HepG2 (cell line): ENCODE measurements at regions not wholly inside any gene's neighbourhood (a gene's known extent, or its start where the extent isn't known, plus 50 kb on each side); places are given as distances from the start of the nearest gene placed in this dataset.

ENCODE experiments used
- ATAC-seq: fragments of 200-7000 bp; cut with Tn5 transposase; 3 replicates; pipeline ENCODE4 v1.9.1; 2020; ENCODE audit warnings: mild to moderate bottlenecking, moderate library complexity
- BruUV-seq: library from RNA; stranded (reverse); fragments of 400-500 nt; replicated peaks from 2 replicates; lab custom pipeline; 2021; lab: Mats Ljungman, UMichigan
- CTCF ChIA-PET: fragments of 300-600 bp; formaldehyde crosslinking; extraction: SDS; loops from one replicate; lab custom pipeline; 2021; ENCODE audit warnings: low total read pairs, inconsistent platforms, low intra/inter-chr PET ratio; lab: Yijun Ruan, JAX
- POLR2A ChIA-PET: fragments of 350-600 bp; sonication (Branson Sonifier 250); formaldehyde crosslinking; loops from one replicate; lab custom pipeline; 2020; ENCODE audit warnings: antibody characterized with exemption, inconsistent platforms; lab: Yijun Ruan, JAX
- DNase-seq: peaks from one replicate; pipeline ENCODE4 v3.0.0-alpha.2; 2015; ENCODE audit warnings: low spot score
- FAIRE-seq: peaks from 3 replicates; lab custom pipeline; 2011; peaks lifted over from hg19 to GRCh38; lab: Jason Lieb, UNC
- H2AFZ ChIP-seq: one replicate; pipeline ENCODE4 v1.6.1; 2011; ENCODE audit warnings: low read length, inconsistent platforms
- H3K27ac ChIP-seq: fragments of 300-600 bp; 3 replicates; pipeline ENCODE4 v1.8.0; 2011; ENCODE audit warnings: mixed run types, mild to moderate bottlenecking, mixed read lengths, low read length, inconsistent platforms; ENCODE audit not compliant: insufficient read depth; ENCODE audit errors: extremely low read length
- H3K27me3 ChIP-seq, 2 experiments: fragments of 200-600 bp in 1 of 2; 2 replicates in 1 of 2; 3 replicates in 1 of 2; pipeline versions ENCODE4 v1.6.0 to v1.8.0; 2011; ENCODE audit warnings: low read length in 2 of 2, mild to moderate bottlenecking in 2 of 2, moderate library complexity in 2 of 2, inconsistent platforms in 1 of 2; ENCODE audit not compliant: insufficient read depth in 2 of 2, control insufficient read depth in 1 of 2
- H3K36me3 ChIP-seq, 2 experiments: fragments of 200-600 bp in 1 of 2; replicated peaks in 1 of 2; 2 replicates in 1 of 2; 3 replicates in 1 of 2; pipeline versions ENCODE4 v1.5.1 to v1.8.0; 2011; ENCODE audit warnings: low read length in 2 of 2, inconsistent platforms in 1 of 2; ENCODE audit not compliant: insufficient read depth in 2 of 2, control insufficient read depth in 1 of 2
- H3K4me1 ChIP-seq: 2 replicates; pipeline ENCODE4 v1.5.1; 2012; ENCODE audit warnings: low read length, inconsistent platforms; ENCODE audit not compliant: insufficient read depth
- H3K4me2 ChIP-seq: 2 replicates; pipeline ENCODE4 v1.6.0; 2011; ENCODE audit warnings: low read depth, low read length, inconsistent platforms
- H3K4me3 ChIP-seq, 3 experiments: fragments of 200-600 bp in 1 of 3; sonication (generic), shearing (Covaris generic) in 1 of 3; replicated peaks in 1 of 3; 2 replicates each; pipeline ENCODE4 v1.5.1; 2011 to 2016; ENCODE audit warnings: low read length in 3 of 3, inconsistent platforms in 2 of 3, low read depth in 2 of 3, mild to moderate bottlenecking in 2 of 3, control low read depth in 1 of 3, mixed read lengths in 1 of 3; ENCODE audit not compliant: insufficient read depth in 1 of 3
- H3K79me2 ChIP-seq: one replicate; pipeline ENCODE4 v1.6.1; 2011; ENCODE audit warnings: low read length, inconsistent platforms; ENCODE audit not compliant: insufficient read depth
- H3K9ac ChIP-seq: 2 replicates; pipeline ENCODE4 v1.6.0; 2011; ENCODE audit warnings: mild to moderate bottlenecking, low read depth, low read length, inconsistent platforms; ENCODE audit not compliant: insufficient read depth
- H3K9me3 ChIP-seq: 2 replicates; pipeline ENCODE4 v1.5.1; 2012; ENCODE audit warnings: mild to moderate bottlenecking, low read length
- H4K20me1 ChIP-seq: 2 replicates; pipeline ENCODE4 v1.6.0; 2011; ENCODE audit warnings: inconsistent platforms, mild to moderate bottlenecking, low read length, moderate library complexity; ENCODE audit not compliant: insufficient read depth
- KDM4B ChIP-seq: sonication (generic); formaldehyde crosslinking; IDR thresholded peaks from 2 replicates; pipeline ENCODE4 v1.4.0; 2020; ENCODE audit warnings: missing genetic modification reagents
- RBM22 ChIP-seq: fragments of 200-400 bp; formaldehyde crosslinking; optimal IDR thresholded peaks from 2 replicates; pipeline ENCODE3; 2017; ENCODE audit warnings: mild to moderate bottlenecking, low read length, moderate library complexity
- SATB2 ChIP-seq: sonication (generic); formaldehyde crosslinking; IDR thresholded peaks from 2 replicates; pipeline ENCODE4 v1.5.0; 2020; ENCODE audit warnings: missing genetic modification reagents
- THAP7 ChIP-seq: sonication (generic); formaldehyde crosslinking; IDR thresholded peaks from 2 replicates; pipeline ENCODE4 v1.8.1; 2023; ENCODE audit warnings: mild to moderate bottlenecking, missing genetic modification reagents
- ZNF552 ChIP-seq: sonication (generic); formaldehyde crosslinking; IDR thresholded peaks from 2 replicates; pipeline ENCODE4 v1.9.0; 2022; ENCODE audit warnings: missing genetic modification reagents, mild to moderate bottlenecking, borderline replicate concordance
- ZZZ3 ChIP-seq: sonication (generic); formaldehyde crosslinking; IDR thresholded peaks from 2 replicates; pipeline ENCODE4 v1.4.0; 2020; ENCODE audit warnings: missing genetic modification reagents, mild to moderate bottlenecking, borderline replicate concordance
- WGBS: methylation state at CpG from one replicate; pipeline ENCODE4 v1.1.6; 2017; ENCODE audit warnings: low lambda C conversion rate; 5-methylcytosine and 5-hydroxymethylcytosine counted together
- in situ Hi-C: cut with HindIII; loops from 2 replicates; pipeline ENCODE4 v1.10.0; 2017; ENCODE audit warnings: low pct_unique_long_range_greater_than_20kb; ENCODE audit not compliant: extremely low pct_ligation_motif_present
- intact Hi-C: fragments of 100-400 bp; cut with micrococcal nuclease; formaldehyde crosslinking; loops from one replicate; pipeline ENCODE4 v1.10.0; 2022; ENCODE audit not compliant: unreplicated experiment

- TF ChIP-seq ZZZ3 (CRISPR knock-in tag), result no peak
- TF ChIP-seq ZNF552, result no peak
Observed at GRCh38 chr2:83017366-83018090, 1441.6 kb downstream of the SUCLG1 start (continued).

DNA sequence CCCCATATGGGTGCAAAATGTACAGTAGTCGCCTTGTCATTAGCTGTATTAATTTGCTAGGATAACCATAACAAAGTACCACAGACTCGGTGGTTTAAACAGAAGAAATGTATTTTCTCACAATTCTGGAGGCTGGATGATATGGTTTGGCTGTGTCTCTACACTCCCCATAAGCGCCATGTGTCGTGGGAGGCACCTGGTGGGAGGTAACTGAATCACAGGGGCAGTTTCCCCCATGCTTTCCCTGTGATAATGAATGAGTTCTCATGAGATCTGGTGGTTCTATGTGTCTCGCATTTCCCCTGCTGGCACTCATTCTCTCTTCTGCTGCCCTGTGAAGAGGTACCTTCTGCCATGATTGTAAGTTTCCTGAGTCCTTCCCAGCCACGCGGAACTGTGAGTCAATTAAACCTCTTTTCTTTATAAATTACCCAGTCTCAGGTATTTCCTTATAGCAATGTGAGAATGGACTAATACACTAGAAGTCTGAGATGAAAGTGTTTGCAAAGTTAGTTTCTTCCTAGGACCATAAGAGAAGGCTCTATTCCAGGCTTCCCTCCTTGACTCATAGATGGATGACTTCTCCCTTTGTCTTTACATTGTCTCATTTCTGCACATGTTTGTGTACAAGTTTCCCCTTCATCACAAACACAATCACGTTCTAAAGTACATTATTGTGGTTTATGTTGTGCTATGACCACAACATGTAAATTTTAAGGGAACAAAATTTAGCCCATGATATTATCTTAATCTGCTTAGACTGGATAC lies 1442.6 kb downstream of the SUCLG1 start:
- no peak overlapping the region for H3K9ac ChIP-seq
- H4K20me1 ChIP-seq, result no peaks in the 10 kb centered on the region
- ATAC-seq (no peak), FAIRE-seq (no peak), DNase-seq (no peak)
- WGBS, result 35% methylated on average over 8 of the region's 8 CpGs
- H3K9me3 ChIP-seq, result peaks cover 72% of the 10 kb centered on the region
- H3K4me2 ChIP-seq, result no peak overlapping the region
- peaks cover 6% of the 10 kb centered on the region; the same call in 1 of the 2 replicates for H3K4me1 ChIP-seq
- TF ChIP-seq SATB2 (CRISPR knock-in tag), result no peak
- no peak for TF ChIP-seq RBM22
- no peak for TF ChIP-seq THAP7
- TF ChIP-seq KDM4B (CRISPR knock-in tag), result no peak
- no peak overlapping the region for H2AFZ ChIP-seq
- BruUV-seq, result no TSS peak
- intact Hi-C loops, result no loop called here
- ChIA-PET CTCF (no interaction called here), POLR2A (no interaction called here)
- no peak overlapping the region for H3K27ac ChIP-seq
- no peak overlapping the region for H3K4me3 ChIP-seq
- no peaks in the 10 kb centered on the region for H3K79me2 ChIP-seq
- in situ Hi-C loops, result no loop called here
- H3K36me3 ChIP-seq, result no peaks in the 10 kb centered on the region
- H3K27me3 ChIP-seq, result no peaks in the 10 kb centered on the region
